SK-N-SH (cell line): ENCODE measurements at regions not wholly inside any gene's neighbourhood (a gene's known extent, or its start where the extent isn't known, plus 50 kb on each side); places are given as distances from the start of the nearest gene placed in this dataset.

Experiments used
- CHD2 ChIP-seq: fragments of 150-350 bp; IDR thresholded peaks from 2 replicates; pipeline ENCODE4 v1.6.1; 2018; ENCODE audit warnings: low read length; ENCODE audit not compliant: partially characterized antibody
- CTCF ChIP-seq: fragments of 200-600 bp; sonication (generic); IDR thresholded peaks from 2 replicates; pipeline ENCODE4 v1.6.1; 2017; ENCODE audit warnings: antibody characterized with exemption, mild to moderate bottlenecking, moderate library complexity
- EP300 ChIP-seq, 2 experiments: IDR thresholded peaks; 2 replicates each; pipeline versions ENCODE4 v1.4.0 to v1.6.1; 2012; ENCODE audit warnings: borderline replicate concordance in 1 of 2, low read depth in 1 of 2, low read length in 1 of 2
- FOXM1 ChIP-seq: IDR thresholded peaks from 2 replicates; pipeline ENCODE4 v1.4.0; 2012; ENCODE audit warnings: low read depth, mild to moderate bottlenecking
- MXI1 ChIP-seq: IDR thresholded peaks from 2 replicates; pipeline ENCODE4 v1.6.1; 2012; ENCODE audit warnings: mild to moderate bottlenecking, low read depth, low read length, improper control_type of control experiment
- PBX3 ChIP-seq: IDR thresholded peaks from 2 replicates; pipeline ENCODE4; 2012
- POLR2AphosphoS5 ChIP-seq: IDR thresholded peaks from 2 replicates; pipeline ENCODE4 v1.6.1; 2012; ENCODE audit warnings: low read depth, low read length
- RFX5 ChIP-seq: IDR thresholded peaks from 2 replicates; pipeline ENCODE4 v1.6.1; 2012; ENCODE audit warnings: mild to moderate bottlenecking, improper control_type of control experiment, low read length
- USF2 ChIP-seq: fragments of 150-350 bp; IDR thresholded peaks from 2 replicates; pipeline ENCODE4 v1.6.1; 2017; ENCODE audit warnings: antibody characterized with exemption, low read length, low read depth, borderline replicate concordance
- YY1 ChIP-seq: IDR thresholded peaks from 2 replicates; pipeline ENCODE4 v1.4.0; 2012; ENCODE audit warnings: low read depth, mild to moderate bottlenecking

- TF ChIP-seq CTCF (no peak), POLR2AphosphoS5 (no peak), YY1 (no peak), FOXM1 (no peak), RFX5 (no peak), CHD2 (no peak), EP300 (IDR thresholded peaks at IDR 0.05; ENCODE audit: borderline replicate concordance in 1 of 2, low read depth in 1 of 2, low read length in 1 of 2) (no peak), MXI1 (no peak), PBX3 (no peak), USF2 (no peak)
Measured at GRCh38 chr3:186476541-186476940, 67.6 kb downstream of the CRYGS start.
